ENCODE measurements at regions not wholly inside any gene's neighbourhood (a gene's known extent, or its start where the extent isn't known, plus 50 kb on each side); places are given as distances from the start of the nearest gene placed in this dataset.

DNA sequence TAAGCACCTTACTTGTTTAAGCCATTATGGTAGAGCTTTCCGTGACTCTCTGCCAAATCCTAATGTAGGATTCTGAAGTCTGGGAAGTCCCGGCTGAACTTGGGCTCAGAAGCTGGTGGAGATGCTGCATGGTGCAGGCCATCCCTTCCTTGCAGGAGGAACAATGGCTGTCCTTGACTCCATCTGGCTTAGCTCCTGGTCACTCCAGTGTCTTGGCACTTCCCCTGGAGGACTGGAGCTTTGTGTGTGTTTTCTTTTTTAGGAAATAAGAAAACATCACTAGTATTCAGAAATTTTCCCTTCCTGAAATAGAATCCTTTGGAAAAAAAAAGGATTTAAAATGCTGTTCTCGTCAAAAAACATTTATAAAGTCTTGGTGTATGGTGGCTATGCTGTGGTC is 209.3 kb upstream of the ROPN1 start:
- DNase-seq, result no peak

GRCh38 chr3:124201786-124202185 is 209.9 kb upstream of the ROPN1 start:
- DNase-seq, result no peak

GRCh38 chr3:124202754-124203153 is 210.8 kb upstream of the ROPN1 start:
- no peak for DNase-seq

GRCh38 chr3:124203292-124203691 is 211.4 kb upstream of the ROPN1 start:
- DNase-seq, result no peak

- DNase-seq, result no peak
Observed at GRCh38 chr3:124206225-124207055, 214.5 kb upstream of the ROPN1 start.

GRCh38 chr3:124207077-124207476 is 215.2 kb upstream of the ROPN1 start:
- no peak for DNase-seq

- no peak for DNase-seq
Observed at GRCh38 chr3:124207873-124208485, 216.1 kb upstream of the ROPN1 start.

- DNase-seq, result no peak
Observed at GRCh38 chr3:124209426-124209825, 217.5 kb upstream of the ROPN1 start.

DNA sequence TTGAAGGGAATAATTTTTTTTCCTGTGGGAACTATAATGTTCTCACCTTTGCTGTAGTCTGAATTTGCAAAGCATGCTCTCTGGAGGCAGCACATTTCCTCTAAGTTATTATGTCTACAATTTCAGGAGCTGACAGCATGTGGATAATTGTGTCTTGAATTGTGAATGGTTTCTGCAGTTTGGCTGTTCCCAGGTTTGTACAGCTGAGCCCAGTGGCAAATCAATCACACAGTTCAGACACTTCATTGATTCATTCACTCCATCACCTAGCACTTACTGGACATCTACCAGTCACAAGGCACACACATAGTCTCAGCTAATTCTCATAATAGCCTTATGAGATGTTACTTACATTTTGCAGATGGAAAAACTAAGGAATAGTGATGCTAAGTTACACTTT is 219.0 kb upstream of the ROPN1 start:
- DNase-seq, result no peak

- DNase-seq, result no peak
Observed at GRCh38 chr3:124213641-124214040, 221.7 kb upstream of the ROPN1 start.

GRCh38 chr3:124217542-124217941 is 225.6 kb upstream of the ROPN1 start:
- DNase-seq, result peak; percentile 10

- DNase-seq, result no peak
Observed at GRCh38 chr3:124221422-124221821, 229.5 kb upstream of the ROPN1 start.

- no peak for DNase-seq
Observed at GRCh38 chr3:124223853-124224252, 231.9 kb upstream of the ROPN1 start.

DNA sequence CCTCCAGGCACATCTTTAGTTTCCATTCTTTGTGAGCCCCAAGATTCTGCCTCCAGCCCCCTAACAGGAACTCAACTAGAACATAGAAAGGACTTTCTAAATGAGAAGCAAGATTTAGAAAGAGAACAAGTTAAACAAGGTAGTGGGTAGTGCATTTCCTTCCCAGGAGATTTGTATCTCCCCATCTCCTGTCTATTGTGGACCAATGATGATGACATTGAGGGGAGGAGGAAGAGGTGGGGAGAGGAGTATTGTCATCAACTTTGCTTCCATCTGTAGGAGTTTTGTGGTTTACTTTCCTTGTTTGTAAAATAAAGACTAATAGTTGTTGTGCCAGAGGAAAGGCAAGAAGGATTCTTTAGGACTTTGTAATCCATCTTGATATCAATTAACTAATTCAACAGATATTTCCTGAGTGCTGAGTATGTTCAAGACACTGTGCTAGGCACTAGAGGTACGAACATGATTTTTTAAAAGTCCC is 235.3 kb upstream of the ROPN1 start:
- no peak for DNase-seq

GRCh38 chr3:124229420-124229819 is 237.5 kb upstream of the ROPN1 start:
- DNase-seq, result no peak

DNA sequence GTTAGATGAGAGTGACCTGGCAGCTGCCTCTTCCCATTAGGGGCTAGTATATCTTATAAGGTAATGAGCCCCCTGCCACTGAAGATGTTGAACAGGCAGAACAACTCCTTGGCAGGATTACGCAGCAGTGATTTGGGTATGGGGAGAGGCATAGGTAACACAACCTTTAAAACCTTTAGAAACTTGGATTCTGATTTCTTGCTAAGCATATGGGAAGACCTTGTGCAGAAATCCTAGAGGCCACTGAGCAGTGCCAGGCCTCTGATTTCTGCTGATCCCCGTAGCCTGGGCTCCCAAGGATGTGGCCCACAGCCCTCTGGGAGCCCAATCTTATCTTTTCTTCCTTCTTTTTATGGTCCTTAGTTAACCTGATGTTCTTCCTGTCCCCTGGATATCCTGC is 237.9 kb upstream of the ROPN1 start:
- no peak for DNase-seq

- DNase-seq, result no peak
Observed at GRCh38 chr3:124230432-124230831, 238.5 kb upstream of the ROPN1 start.

DNA sequence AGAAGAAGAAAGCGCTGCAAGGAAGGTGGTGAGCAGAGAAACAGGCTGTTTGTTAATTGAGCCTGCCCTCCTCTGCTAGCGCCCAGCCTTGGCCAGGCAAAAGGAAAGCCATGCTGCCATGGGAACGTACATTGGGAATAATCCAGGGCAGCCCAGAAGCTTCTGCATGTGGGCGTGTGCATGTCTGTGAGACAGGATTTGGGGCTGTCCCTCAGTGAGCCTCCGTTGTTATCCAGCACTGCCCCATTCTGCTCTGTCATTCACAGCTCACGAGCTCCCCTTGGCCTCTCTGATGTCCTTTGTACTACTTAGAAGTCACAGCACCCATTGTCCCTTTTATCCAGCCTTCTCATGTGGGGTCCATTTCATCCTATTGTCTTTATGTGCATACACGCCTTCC is 239.1 kb upstream of the ROPN1 start:
- DNase-seq, result no peak

DNA sequence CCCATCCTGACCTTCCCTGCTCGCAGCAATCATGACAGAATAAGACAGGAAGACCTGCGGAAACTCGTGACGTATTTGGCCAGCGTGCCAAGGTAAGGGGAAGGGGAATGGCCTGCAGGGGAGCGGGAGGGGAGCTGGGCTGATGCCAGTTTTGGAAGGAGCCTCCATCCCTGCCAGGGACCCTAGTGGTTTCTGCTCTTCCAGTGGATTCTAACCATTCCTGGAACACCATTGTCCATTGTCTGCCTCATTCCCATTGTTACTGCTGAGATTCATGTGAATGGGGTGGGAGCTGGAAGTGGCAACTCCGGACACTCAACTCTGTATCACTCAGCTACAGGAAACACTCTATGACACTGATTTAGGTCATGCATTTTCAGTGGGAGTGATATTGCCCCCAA is 242.9 kb upstream of the ROPN1 start:
- DNase-seq, result no peak

DNA sequence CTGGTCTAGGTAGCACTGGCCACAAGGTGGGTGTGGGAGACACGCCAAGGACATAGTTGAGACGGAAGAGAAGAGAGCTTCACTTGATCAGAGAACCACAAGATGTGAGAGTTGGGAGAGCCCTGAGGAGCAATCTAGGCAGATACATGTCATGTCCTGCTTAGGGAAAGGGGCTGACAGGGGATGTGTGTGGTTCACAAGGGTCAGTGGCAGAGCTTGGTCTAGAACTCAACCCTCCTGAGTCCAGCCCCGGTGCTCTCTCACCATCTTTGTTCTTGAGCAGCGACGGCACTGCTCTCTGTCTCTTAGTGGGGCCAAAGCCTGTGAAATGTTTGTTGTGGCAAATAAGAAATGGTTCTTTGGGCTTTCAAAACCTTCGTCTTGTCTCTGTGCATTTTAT is 243.5 kb upstream of the ROPN1 start:
- no peak for DNase-seq

GRCh38 chr3:124243177-124243859 is 251.4 kb upstream of the ROPN1 start:
- no peak for DNase-seq

GRCh38 chr3:124246376-124246775 is 254.5 kb upstream of the ROPN1 start:
- no peak for DNase-seq

GRCh38 chr3:124246949-124247348 is 255.0 kb upstream of the ROPN1 start:
- DNase-seq, result peak; percentile 6

- DNase-seq, result no peak
Observed at GRCh38 chr3:124248471-124249028, 256.6 kb upstream of the ROPN1 start.

All from activated CD4-positive, alpha-beta T cell treated with anti-CD3 and anti-CD28 coated beads, Interleukin-2, amount 50 U/mL, for 16 hours (primary cell).